Amniotic stem cell (primary cell): ENCODE measurements at regions not wholly inside any gene's neighbourhood (a gene's known extent, or its start where the extent isn't known, plus 50 kb on each side); places are given as distances from the start of the nearest gene placed in this dataset.

ENCODE experiments used
- DNase-seq: peaks from one replicate; lab custom pipeline; 2025; lab: John Stamatoyannopoulos, UW

GRCh38 chr6:92050216-92050615 lies 1369.1 kb downstream of the EPHA7 start:
- no peak for DNase-seq

DNA sequence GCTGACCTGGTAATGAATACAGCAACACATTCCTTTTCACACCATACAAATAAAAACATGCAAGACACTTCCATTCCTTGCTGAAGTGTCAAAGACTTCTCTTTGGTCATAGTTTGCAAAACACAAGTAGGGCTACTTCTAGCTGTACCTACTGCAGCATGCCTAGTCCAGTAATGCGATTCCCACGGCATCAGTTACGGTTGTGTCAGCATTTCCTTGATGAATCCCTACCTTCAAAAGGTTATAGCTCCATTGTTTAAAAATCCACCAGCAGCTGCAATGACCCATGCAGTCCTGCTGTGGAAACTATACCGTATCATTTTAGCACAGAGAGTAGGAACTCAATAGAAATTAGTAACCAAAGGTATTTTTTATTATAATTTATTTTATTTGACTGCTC lies 1371.5 kb downstream of the EPHA7 start:
- DNase-seq, result no peak

- DNase-seq, result no peak
Observed at GRCh38 chr6:92047152-92047850, 1372.1 kb downstream of the EPHA7 start.

- no peak for DNase-seq
Observed at GRCh38 chr6:92044312-92044711, 1375.0 kb downstream of the EPHA7 start.

DNA sequence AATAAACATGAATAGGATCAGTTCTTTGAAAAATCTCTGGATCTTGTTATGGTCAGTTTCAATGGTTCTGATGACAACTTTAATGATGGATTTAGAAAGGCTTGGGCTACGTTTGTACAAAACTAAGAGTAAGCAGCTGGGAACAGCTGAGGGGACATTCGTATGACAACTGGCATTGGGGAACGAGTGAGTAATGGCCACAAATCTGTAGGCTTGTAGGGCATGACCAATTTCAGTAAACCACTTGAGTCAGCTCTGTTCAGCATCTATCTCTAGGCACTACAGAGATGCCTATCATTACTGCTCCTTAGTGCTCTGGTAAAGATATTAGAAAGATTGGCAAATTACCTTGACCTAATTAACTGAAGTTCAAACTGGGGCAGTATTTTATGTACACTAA lies 1375.6 kb downstream of the EPHA7 start:
- DNase-seq, result no peak

DNA sequence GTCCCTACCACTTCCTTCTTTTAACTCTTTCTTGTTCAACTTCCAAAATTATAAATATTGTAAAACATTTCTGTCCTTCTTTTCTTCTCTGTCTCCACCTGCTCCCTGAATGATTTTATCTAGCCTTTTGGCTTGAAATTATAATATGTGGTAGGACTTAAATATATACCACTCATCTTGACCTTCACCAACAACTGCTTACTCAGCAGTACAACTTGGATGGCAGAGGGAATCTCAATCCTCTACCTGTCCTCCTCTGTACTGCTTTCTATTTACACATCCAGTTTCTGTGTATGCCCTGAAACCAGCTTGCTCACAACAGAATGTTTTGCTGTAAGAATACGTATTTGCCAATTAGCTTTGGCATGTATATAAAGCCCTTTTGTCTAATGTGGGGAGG lies 1392.5 kb downstream of the EPHA7 start:
- no peak for DNase-seq

DNA sequence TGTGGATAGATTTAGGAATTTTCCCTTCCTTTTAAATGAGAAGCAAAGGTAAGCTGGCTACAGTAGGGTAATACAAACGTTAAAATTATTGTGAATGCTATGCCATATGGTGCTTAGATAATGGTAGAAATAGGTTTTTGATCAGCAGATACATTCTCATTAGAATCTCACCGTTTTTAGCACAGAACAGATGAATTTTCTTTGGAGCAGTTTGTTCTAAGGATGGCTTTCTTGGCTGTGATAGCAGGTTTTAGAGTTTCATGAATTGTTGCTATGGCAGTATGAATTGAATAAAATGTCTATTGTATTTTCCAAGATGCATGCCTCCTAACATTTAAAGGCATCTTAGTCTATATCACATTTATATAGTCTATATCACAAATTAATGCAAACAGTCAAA lies 1394.5 kb downstream of the EPHA7 start:
- no peak for DNase-seq

DNA sequence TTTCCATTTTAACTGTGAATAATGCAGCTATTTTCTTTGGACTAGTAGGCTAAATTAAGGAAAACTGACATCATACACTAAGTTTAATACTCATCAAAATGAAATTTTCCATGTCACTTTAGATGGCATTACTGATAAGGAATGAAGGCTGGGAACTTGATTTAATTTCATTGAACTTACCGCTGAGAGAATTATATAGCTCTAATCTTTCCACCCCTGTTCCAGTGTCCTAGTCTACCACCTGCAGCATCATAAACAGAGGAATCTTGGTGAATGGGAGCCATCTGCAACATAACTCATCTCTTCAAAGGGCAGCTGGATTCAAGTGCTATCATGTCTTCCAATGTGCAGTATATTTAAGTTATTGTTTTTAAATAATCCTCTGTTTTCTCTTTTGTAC lies 1395.2 kb downstream of the EPHA7 start:
- no peak for DNase-seq

DNA sequence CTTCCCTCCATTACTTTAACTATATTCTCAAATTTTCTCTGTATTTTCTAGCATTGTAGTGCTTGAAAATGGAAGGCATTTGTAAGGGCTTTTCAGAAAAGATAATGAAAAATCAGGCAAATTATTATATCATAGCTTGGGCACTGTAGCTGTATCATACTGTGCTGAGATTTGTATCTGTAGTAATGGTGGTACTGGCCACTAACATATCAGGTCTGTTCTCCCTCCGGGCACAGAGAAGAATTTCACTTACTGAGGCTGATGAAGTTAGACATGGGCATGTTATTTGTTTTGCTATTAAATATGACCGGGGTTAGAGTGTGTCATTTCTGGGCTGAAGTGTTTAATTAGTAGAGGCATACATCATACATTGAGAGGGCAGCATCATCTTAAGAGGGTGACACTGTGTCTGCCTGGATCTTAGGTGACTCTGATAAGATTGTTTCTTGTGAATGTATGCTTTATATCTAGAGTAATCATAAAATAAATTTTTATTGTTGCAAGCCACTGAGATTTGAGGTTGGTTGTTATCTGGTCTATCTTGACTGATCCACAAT lies 1395.9 kb downstream of the EPHA7 start:
- DNase-seq, result no peak

- DNase-seq, result no peak
Observed at GRCh38 chr6:92011681-92012245, 1407.6 kb downstream of the EPHA7 start.

DNA sequence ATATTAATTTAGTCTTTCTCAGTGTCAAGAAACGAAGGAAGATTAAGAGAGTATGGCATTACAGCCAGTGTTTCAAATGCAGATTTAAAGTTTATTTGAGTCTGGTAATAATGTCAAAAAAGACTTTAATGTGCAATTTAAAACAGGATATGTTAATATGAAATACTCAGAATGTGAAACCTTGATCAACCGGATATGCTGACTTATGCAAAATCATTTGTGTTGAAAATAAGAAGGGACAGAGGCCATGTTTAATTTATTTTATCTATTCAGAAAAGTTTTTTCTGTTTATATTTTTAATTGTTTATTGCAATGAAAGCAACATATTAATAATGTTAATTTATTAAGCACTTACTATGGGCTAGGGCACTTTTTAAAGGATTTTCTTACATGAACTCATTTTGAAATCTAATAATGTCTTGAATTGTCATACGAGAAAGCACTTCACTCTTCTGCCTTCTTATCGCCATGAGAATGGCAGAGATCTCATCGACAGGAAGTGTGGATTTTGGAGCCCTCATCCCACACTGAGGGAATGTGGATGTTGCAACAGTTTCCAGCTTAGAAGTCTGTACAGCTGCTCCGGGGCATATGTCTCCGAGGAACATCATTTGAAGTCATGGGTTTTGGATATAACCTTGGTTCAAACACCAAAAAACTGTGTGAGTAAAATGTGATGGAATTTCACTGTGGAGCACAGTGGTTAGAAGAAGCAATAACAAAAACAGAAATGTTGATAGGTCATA lies 1410.4 kb downstream of the EPHA7 start:
- no peak for DNase-seq

GRCh38 chr6:92000112-92000511 lies 1413.2 kb upstream of the MAP3K7 start:
- no peak for DNase-seq

- no peak for DNase-seq
Observed at GRCh38 chr6:91994787-91995186, 1407.9 kb upstream of the MAP3K7 start.

DNA sequence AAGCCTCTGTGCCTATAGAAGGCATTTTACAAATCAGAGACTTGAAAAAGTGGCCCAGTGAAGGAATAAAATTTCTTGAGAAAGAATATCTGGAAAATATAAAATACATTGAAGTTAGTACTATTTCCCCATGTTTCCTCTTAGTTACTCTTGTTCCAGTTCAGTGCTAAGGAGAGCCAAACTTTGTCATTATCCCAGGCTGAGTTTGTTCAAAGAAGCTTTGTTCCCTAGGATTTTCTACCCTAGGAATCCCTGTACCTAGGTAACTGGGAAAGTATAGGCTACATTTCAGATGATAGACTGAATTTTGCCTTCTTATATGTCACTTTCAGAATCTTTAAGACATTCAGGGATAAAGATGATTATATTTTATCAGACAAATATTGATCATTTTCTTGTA lies 1395.7 kb upstream of the MAP3K7 start:
- no peak for DNase-seq

- DNase-seq, result no peak
Observed at GRCh38 chr6:91976797-91977196, 1389.9 kb upstream of the MAP3K7 start.

DNA sequence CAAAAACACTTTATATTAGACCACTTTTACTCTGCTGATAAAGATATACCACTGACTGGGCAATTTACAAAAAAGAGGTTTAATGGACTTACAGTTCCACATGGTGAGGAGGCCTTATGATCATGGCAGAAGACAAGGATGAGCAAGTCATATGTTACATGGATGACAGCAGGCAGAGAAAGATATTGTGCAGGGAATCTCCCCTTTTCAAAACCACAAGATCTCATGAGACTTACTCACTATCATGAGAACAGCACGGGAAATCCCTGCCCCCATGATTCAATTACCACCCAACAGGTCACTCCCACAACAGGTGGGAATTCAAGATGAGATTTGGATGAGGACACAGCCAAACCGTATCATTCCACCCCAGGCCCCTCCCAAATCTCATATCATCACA lies 1383.8 kb upstream of the MAP3K7 start:
- no peak for DNase-seq

GRCh38 chr6:91965872-91966271 lies 1379.0 kb upstream of the MAP3K7 start:
- DNase-seq, result no peak

DNA sequence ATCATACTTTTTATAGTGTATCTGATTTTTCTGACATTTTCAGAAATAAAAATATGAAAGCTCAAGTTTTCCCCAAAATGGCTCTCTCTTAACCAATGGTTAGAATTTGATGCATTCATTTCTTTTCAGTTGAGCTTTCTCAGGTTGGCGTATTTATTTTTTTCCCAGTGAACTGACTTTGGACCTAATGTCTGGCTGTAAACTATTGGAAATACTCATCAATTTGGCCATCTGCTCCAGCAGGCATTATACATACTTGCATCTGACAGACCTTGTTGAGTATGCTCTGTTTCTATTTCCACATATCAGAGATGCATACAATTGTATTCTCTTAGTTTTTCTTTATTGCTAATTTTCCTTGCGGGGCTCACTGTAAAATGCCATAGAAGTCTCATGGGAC lies 1374.8 kb upstream of the MAP3K7 start:
- no peak for DNase-seq

- DNase-seq, result no peak
Observed at GRCh38 chr6:91961236-91961635, 1374.4 kb upstream of the MAP3K7 start.

GRCh38 chr6:91941838-91942237 lies 1355.0 kb upstream of the MAP3K7 start:
- no peak for DNase-seq

DNA sequence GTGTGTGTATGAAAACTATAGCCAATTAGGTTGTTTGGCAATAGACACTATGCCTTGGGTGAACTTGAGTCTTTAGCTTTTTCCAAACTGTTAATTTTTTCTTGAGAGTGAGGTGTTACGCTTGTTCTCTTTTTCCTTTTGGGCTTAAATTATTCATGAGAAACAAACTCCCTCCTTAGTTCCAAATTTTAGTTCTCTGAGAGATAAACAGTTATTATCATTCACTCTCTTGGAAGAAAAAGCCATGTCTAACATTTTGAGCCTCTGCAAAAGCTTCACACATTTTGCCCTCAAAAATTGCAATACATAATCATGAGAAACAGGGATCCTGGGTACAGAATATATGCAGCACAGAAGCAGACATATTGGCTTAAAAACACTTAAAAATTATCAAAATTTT lies 1353.9 kb upstream of the MAP3K7 start:
- no peak for DNase-seq

DNA sequence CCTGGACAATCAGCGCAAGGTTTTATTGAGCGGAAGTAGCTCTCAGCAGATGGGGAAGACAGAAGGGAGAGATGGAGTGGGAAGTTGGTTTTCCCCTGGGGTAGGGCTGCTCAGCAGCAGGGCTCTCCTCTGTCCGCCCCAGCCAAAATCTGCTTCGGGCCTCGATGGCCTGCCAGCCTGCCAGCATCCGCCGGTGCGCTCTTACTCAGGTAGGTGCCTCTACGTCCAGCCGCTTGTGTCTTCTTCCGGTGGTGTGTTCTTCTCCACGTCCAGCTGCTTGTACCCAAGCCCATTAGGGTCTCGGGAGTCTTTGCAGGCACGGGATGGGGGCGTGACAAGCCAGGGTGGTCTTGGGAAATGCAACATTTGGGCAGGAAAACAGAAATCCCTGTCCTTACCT lies 1340.0 kb upstream of the MAP3K7 start:
- no peak for DNase-seq

- no peak for DNase-seq
Observed at GRCh38 chr6:91926361-91926760, 1339.5 kb upstream of the MAP3K7 start.
